Renal cortex interstitium (tissue), 11 donors: ENCODE measurements at regions not wholly inside any gene's neighbourhood (a gene's known extent, or its start where the extent isn't known, plus 50 kb on each side); places are given as distances from the start of the nearest gene placed in this dataset.
A peak's percentile ranks its signal among the peaks of the same experiment; 100 is the strongest.

ENCODE experiments used
- DNase-seq, 11 donors: peaks; one replicate each; pipeline ENCODE4 v3.0.0-alpha.2; 2013; ENCODE audit warnings: low read depth in 9 of 11, low spot score in 4 of 11; ENCODE audit errors: extremely low read depth in 1 of 11

GRCh38 chr15:62572797-62573196, 407.7 kb upstream of the C2CD4B start:
- DNase-seq = no peak

- no peak for DNase-seq
These were observed 408.8 kb upstream of the C2CD4B start for GRCh38 chr15:62573876-62574275.

GRCh38 chr15:62578546-62578945, 413.5 kb upstream of the C2CD4B start:
- no peak for DNase-seq

- no peak for DNase-seq
These were observed 413.9 kb upstream of the C2CD4B start for GRCh38 chr15:62578960-62579359.

GRCh38 chr15:62579842-62580241, 414.8 kb upstream of the C2CD4B start:
- no peak for DNase-seq

GRCh38 chr15:62582580-62582979, 417.5 kb upstream of the C2CD4B start:
- DNase-seq = no peak

GRCh38 chr15:62584301-62585235, 419.5 kb upstream of the C2CD4B start:
- DNase-seq = no peak

- no peak for DNase-seq
These were observed 424.0 kb upstream of the C2CD4B start for GRCh38 chr15:62588938-62589670.

GRCh38 chr15:62591842-62592838, 427.1 kb upstream of the C2CD4B start:
- peak in 2 of 11 donors; percentile 13 to 55 for DNase-seq

GRCh38 chr15:62592920-62593319, 427.8 kb upstream of the C2CD4B start:
- DNase-seq = no peak

- DNase-seq = no peak
These were observed 428.8 kb upstream of the C2CD4B start for GRCh38 chr15:62593681-62594399.

- no peak for DNase-seq
These were observed 433.1 kb upstream of the C2CD4B start for GRCh38 chr15:62598217-62598616.

- no peak for DNase-seq
These were observed 435.0 kb upstream of the C2CD4B start for GRCh38 chr15:62599791-62600777.

- no peak for DNase-seq
These were observed 436.9 kb upstream of the C2CD4B start for GRCh38 chr15:62601777-62602545.

GRCh38 chr15:62603742-62604141, 438.7 kb upstream of the C2CD4B start:
- DNase-seq = no peak

- no peak for DNase-seq
These were observed 437.3 kb upstream of the TPM1 start for GRCh38 chr15:62605282-62605681.
